ENCODE measurements at regions not wholly inside any gene's neighbourhood (a gene's known extent, or its start where the extent isn't known, plus 50 kb on each side); places are given as distances from the start of the nearest gene placed in this dataset.

GRCh38 chr18:56240405-56240804 is 398.0 kb downstream of the TXNL1 start:
- ChIA-PET CTCF (no interaction called here), POLR2A (no interaction called here)
- H3K27me3 Mint-ChIP-seq (ENCODE audit: insufficient read depth, unreplicated experiment) = no peaks in the 10 kb centered on the region
- intact Hi-C loops (cut with micrococcal nuclease; ENCODE audit: unreplicated experiment) = no loop called here
- no peaks in the 10 kb centered on the region for H3K9me3 Mint-ChIP-seq (ENCODE audit: unreplicated experiment)
- Histone ChIP-seq H3K9me3 (no peaks in the 10 kb centered on the region), H3K36me3 (ENCODE audit: control insufficient read depth, insufficient read depth, low read length) (no peaks in the 10 kb centered on the region), H3K4me1 (no peaks in the 10 kb centered on the region), H3K27me3 (replicated peaks; ENCODE audit: control insufficient read depth, insufficient read depth, low read length) (no peaks in the 10 kb centered on the region), H3K4me3 (ENCODE audit: low read depth, low read length) (no peak overlapping the region)
- no peak for DNase-seq
- H3K4me1 Mint-ChIP-seq (ENCODE audit: low read depth, unreplicated experiment) = no peaks in the 10 kb centered on the region
- no peak overlapping the region for H3K4me3 Mint-ChIP-seq (ENCODE audit: unreplicated experiment)
- TF ChIP-seq, protein P1, sequence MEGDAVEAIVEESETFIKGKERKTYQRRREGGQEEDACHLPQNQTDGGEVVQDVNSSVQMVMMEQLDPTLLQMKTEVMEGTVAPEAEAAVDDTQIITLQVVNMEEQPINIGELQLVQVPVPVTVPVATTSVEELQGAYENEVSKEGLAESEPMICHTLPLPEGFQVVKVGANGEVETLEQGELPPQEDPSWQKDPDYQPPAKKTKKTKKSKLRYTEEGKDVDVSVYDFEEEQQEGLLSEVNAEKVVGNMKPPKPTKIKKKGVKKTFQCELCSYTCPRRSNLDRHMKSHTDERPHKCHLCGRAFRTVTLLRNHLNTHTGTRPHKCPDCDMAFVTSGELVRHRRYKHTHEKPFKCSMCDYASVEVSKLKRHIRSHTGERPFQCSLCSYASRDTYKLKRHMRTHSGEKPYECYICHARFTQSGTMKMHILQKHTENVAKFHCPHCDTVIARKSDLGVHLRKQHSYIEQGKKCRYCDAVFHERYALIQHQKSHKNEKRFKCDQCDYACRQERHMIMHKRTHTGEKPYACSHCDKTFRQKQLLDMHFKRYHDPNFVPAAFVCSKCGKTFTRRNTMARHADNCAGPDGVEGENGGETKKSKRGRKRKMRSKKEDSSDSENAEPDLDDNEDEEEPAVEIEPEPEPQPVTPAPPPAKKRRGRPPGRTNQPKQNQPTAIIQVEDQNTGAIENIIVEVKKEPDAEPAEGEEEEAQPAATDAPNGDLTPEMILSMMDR (IDR thresholded peaks at IDR 0.05; ENCODE audit: insufficient read depth in 1 of 2, low read depth in 1 of 2, low read length in 1 of 2, severe bottlenecking in 1 of 2, unreplicated experiment in 1 of 2) = no peak
- no peak overlapping the region for H3K27ac Mint-ChIP-seq (ENCODE audit: unreplicated experiment)
- H3K36me3 Mint-ChIP-seq (ENCODE audit: insufficient read depth, unreplicated experiment) = no peaks in the 10 kb centered on the region
- BruUV-seq (replicated peaks) = no TSS peak

GRCh38 chr18:56238576-56238975 is 399.8 kb downstream of the TXNL1 start:
- DNase-seq = no peak
- H3K4me1 Mint-ChIP-seq (ENCODE audit: low read depth, unreplicated experiment) = no peaks in the 10 kb centered on the region
- Histone ChIP-seq H3K27me3 (replicated peaks; ENCODE audit: control insufficient read depth, insufficient read depth, low read length) (no peaks in the 10 kb centered on the region), H3K4me1 (no peaks in the 10 kb centered on the region), H3K36me3 (ENCODE audit: control insufficient read depth, insufficient read depth, low read length) (no peaks in the 10 kb centered on the region), H3K9me3 (no peaks in the 10 kb centered on the region), H3K4me3 (ENCODE audit: low read depth, low read length) (no peak overlapping the region)
- intact Hi-C loops (cut with micrococcal nuclease; ENCODE audit: unreplicated experiment) = no loop called here
- ChIA-PET POLR2A (no interaction called here), CTCF (no interaction called here)
- BruUV-seq (replicated peaks) = no TSS peak
- TF ChIP-seq, protein P1 (IDR thresholded peaks at IDR 0.05; ENCODE audit: insufficient read depth in 1 of 2, low read depth in 1 of 2, low read length in 1 of 2, severe bottlenecking in 1 of 2, unreplicated experiment in 1 of 2) = no peak
- H3K27me3 Mint-ChIP-seq (ENCODE audit: insufficient read depth, unreplicated experiment) = no peaks in the 10 kb centered on the region
- no peaks in the 10 kb centered on the region for H3K36me3 Mint-ChIP-seq (ENCODE audit: insufficient read depth, unreplicated experiment)
- H3K9me3 Mint-ChIP-seq (ENCODE audit: unreplicated experiment) = no peaks in the 10 kb centered on the region
- no peak overlapping the region for H3K27ac Mint-ChIP-seq (ENCODE audit: unreplicated experiment)
- no peak overlapping the region for H3K4me3 Mint-ChIP-seq (ENCODE audit: unreplicated experiment)

GRCh38 chr18:56235481-56236013 is 402.8 kb downstream of the TXNL1 start:
- no TSS peak for BruUV-seq (replicated peaks)

More at GRCh38 chr18:56235481-56236013, 402.8 kb downstream of the TXNL1 start:
- Histone ChIP-seq H3K4me3 (ENCODE audit: low read depth, low read length) (no peak overlapping the region), H3K27me3 (replicated peaks; ENCODE audit: control insufficient read depth, insufficient read depth, low read length) (no peaks in the 10 kb centered on the region), H3K9me3 (no peaks in the 10 kb centered on the region), H3K36me3 (ENCODE audit: control insufficient read depth, insufficient read depth, low read length) (no peaks in the 10 kb centered on the region), H3K4me1 (no peaks in the 10 kb centered on the region)
- TF ChIP-seq, protein P1 (IDR thresholded peaks at IDR 0.05; ENCODE audit: insufficient read depth in 1 of 2, low read depth in 1 of 2, low read length in 1 of 2, severe bottlenecking in 1 of 2, unreplicated experiment in 1 of 2) = no peak
- Mint-ChIP-seq H3K4me1 (ENCODE audit: low read depth, unreplicated experiment) (no peaks in the 10 kb centered on the region), H3K4me3 (ENCODE audit: unreplicated experiment) (no peak overlapping the region), H3K27me3 (ENCODE audit: insufficient read depth, unreplicated experiment) (no peaks in the 10 kb centered on the region), H3K9me3 (ENCODE audit: unreplicated experiment) (no peaks in the 10 kb centered on the region), H3K27ac (ENCODE audit: unreplicated experiment) (no peak overlapping the region), H3K36me3 (ENCODE audit: insufficient read depth, unreplicated experiment) (no peaks in the 10 kb centered on the region)
- no peak for DNase-seq
- intact Hi-C loops (cut with micrococcal nuclease; ENCODE audit: unreplicated experiment) = no loop called here
- POLR2A ChIA-PET = no interaction called here
- CTCF ChIA-PET = no interaction called here

All from Caco-2 (cell line).